ENCODE measurements at regions not wholly inside any gene's neighbourhood (a gene's known extent, or its start where the extent isn't known, plus 50 kb on each side); places are given as distances from the start of the nearest gene placed in this dataset.

DNA sequence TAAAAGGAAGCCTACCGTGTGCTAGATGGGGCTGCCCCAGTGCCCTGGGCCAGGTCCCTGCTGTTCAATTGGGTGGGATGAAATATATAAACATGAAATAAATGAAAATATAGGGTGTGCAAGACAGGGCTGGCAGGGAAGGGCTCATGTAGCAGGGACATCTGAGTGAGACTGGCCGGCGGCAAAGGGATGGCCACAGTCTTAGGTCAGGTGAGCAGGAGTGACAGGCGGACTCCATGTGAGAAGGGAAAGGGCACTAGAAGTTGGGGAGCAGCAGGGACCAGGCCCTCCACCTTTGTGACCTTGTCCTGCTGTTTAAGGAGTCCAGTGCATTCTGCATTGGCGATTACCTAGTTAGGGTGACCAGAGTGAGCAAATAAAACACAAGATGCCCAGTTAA lies 207.6 kb upstream of the ZNF32 start:
- no peaks in the 10 kb centered on the region for H3K36me3 ChIP-seq (ENCODE audit: low read depth, missing control alignments)
- intact Hi-C loops (cut with DNase I; ENCODE audit: low total_unique reads): no loop called here
- no peak for DNase-seq

DNA sequence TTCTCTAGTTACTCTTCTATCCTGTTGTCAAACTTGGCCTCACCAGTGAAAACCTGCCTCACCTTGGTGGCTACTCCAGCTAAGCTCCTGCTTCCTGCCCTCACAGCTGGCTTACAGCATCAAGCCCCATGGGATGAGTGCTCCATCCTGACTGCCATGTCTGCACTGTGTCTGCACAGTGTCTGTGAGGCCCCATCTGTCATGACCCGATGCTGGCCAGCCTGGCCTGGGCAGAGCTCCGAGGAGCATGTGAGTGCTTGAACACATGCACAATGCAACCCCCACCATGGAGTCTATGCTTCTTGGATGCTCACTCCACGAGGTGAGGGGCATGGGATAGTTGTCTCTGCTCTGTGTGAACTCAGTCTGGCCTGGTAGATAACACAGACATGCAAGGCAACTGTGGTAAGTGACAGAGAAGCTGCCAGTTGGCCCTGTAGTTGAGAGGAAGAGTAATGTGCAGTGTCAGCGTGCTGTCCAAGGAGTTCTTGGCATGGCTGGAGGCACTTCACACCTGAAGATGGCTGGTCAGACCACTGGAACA lies 207.1 kb upstream of the ZNF32 start:
- H3K9me3 ChIP-seq: no peaks in the 10 kb centered on the region
- H3K4me1 ChIP-seq: no peaks in the 10 kb centered on the region
- WGBS, 2 donors: 83 to 90% methylated on average over 4 of the region's 4 CpGs
- no peaks in the 10 kb centered on the region for H3K27me3 ChIP-seq
- no peak overlapping the region for H3K4me3 ChIP-seq
- TF ChIP-seq, protein P1, sequence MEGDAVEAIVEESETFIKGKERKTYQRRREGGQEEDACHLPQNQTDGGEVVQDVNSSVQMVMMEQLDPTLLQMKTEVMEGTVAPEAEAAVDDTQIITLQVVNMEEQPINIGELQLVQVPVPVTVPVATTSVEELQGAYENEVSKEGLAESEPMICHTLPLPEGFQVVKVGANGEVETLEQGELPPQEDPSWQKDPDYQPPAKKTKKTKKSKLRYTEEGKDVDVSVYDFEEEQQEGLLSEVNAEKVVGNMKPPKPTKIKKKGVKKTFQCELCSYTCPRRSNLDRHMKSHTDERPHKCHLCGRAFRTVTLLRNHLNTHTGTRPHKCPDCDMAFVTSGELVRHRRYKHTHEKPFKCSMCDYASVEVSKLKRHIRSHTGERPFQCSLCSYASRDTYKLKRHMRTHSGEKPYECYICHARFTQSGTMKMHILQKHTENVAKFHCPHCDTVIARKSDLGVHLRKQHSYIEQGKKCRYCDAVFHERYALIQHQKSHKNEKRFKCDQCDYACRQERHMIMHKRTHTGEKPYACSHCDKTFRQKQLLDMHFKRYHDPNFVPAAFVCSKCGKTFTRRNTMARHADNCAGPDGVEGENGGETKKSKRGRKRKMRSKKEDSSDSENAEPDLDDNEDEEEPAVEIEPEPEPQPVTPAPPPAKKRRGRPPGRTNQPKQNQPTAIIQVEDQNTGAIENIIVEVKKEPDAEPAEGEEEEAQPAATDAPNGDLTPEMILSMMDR (IDR thresholded peaks at IDR 0.05): no peak
- TF ChIP-seq POLR2A (IDR thresholded peaks at IDR 0.05): no peak
- intact Hi-C loops (cut with DNase I; ENCODE audit: low total_unique reads): no loop called here
- H3K36me3 ChIP-seq (ENCODE audit: low read depth, missing control alignments): no peaks in the 10 kb centered on the region
- no peak for DNase-seq
- H3K27ac ChIP-seq: no peak overlapping the region

More for the DNA sequence above, 207.6 kb upstream of the ZNF32 start:
- TF ChIP-seq POLR2A (IDR thresholded peaks at IDR 0.05): no peak
- TF ChIP-seq, protein P1 (IDR thresholded peaks at IDR 0.05): no peak
- H3K27ac ChIP-seq: no peak overlapping the region
- no peaks in the 10 kb centered on the region for H3K4me1 ChIP-seq
- no peaks in the 10 kb centered on the region for H3K9me3 ChIP-seq
- H3K27me3 ChIP-seq: no peaks in the 10 kb centered on the region
- WGBS, 2 donors: 92 to 98% methylated on average over 5 of the region's 5 CpGs
- H3K4me3 ChIP-seq: no peak overlapping the region

DNA sequence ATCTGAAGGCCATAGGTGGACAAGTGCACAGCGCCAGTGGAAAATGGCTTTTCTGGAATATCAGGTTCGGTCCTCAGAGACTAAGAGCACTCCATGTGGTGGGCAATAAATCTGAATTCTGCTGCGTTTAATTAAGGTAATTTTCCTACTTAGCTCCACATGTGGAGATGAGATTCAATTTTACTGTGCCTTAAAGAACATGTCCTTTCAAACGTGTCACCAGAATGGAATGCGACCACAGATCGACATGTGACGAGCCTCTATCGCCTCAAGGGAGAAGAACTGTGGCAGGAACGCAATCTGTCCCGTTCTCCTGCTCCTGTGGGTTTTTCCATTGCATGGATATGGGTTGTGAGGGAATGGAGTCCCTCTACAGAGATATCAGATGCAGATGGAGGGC lies 205.3 kb upstream of the ZNF32 start:
- Histone ChIP-seq H3K27me3 (no peaks in the 10 kb centered on the region), H3K36me3 (ENCODE audit: low read depth, missing control alignments) (no peaks in the 10 kb centered on the region), H3K4me1 (no peaks in the 10 kb centered on the region), H3K27ac (no peak overlapping the region), H3K9me3 (no peaks in the 10 kb centered on the region), H3K4me3 (no peak overlapping the region)
- WGBS, 2 donors: 88 to 89% methylated on average over 10 of the region's 10 CpGs
- no peak for DNase-seq
- TF ChIP-seq POLR2A (IDR thresholded peaks at IDR 0.05): no peak
- TF ChIP-seq, protein P1 (IDR thresholded peaks at IDR 0.05): no peak
- intact Hi-C loops (cut with DNase I; ENCODE audit: low total_unique reads): no loop called here

DNA sequence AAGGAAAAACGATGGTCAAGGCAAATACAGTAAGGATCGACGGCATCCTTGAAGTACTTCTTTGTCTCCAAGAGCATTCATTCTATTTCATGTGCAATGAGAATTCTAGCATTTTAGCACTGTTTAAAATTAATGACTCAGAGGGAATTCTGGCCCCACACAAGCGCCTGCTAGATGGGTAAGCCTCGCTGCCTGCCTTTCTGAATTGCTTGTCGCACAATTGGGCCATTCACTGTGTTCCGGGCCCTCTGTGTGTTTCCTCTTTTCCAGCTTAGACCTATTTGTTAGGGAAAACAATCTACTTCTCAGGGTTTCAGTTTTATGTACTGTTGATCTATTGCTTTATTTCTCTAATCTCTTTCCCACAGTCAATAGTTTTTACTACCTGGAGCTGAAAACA lies 204.7 kb upstream of the ZNF32 start:
- no peak for TF ChIP-seq POLR2A (IDR thresholded peaks at IDR 0.05)
- TF ChIP-seq, protein P1 (IDR thresholded peaks at IDR 0.05): no peak
- intact Hi-C loops (cut with DNase I; ENCODE audit: low total_unique reads): no loop called here
- H3K27me3 ChIP-seq: no peaks in the 10 kb centered on the region
- H3K27ac ChIP-seq: no peak overlapping the region
- no peak for DNase-seq
- H3K4me3 ChIP-seq: no peak overlapping the region
- no peaks in the 10 kb centered on the region for H3K9me3 ChIP-seq
- no peaks in the 10 kb centered on the region for H3K36me3 ChIP-seq (ENCODE audit: low read depth, missing control alignments)
- WGBS, 2 donors: 95 to 98% methylated on average over 7 of the region's 7 CpGs
- no peaks in the 10 kb centered on the region for H3K4me1 ChIP-seq

DNA sequence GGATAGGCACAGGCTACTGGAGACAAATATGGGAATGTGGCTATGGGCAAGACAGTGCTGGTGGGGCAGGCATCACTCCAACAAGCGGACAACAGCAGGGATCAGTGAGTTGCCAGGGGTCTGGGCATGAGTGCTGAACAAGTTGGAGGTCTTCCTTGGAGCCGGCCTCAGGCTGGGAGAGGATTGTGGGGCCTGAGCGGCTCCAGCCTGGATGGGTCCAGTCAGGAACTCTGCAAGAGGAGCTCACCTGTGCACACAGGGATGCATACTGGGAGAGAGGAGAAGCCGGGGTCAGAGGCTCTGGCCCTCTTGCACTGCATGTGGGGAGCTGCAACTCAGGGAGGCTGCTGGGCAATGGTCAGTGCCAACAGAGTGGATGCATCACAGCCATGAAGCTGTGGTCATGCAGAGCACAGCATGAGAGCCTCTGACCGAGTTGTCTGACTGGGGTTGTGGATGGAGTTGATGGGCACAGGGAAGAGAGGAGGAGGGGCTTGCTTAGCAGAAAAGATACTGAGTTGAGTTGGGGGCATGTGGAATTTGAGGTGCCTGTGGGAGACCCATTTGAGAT lies 204.0 kb upstream of the ZNF32 start:
- Histone ChIP-seq H3K4me1 (no peaks in the 10 kb centered on the region), H3K36me3 (ENCODE audit: low read depth, missing control alignments) (no peaks in the 10 kb centered on the region), H3K27me3 (no peaks in the 10 kb centered on the region), H3K9me3 (no peaks in the 10 kb centered on the region), H3K27ac (no peak overlapping the region), H3K4me3 (no peak overlapping the region)
- no peak for DNase-seq
- no peak for TF ChIP-seq POLR2A (IDR thresholded peaks at IDR 0.05)
- TF ChIP-seq, protein P1 (IDR thresholded peaks at IDR 0.05): no peak
- intact Hi-C loops (cut with DNase I; ENCODE audit: low total_unique reads): no loop called here
- WGBS, 2 donors: 89 to 99% methylated on average over 5 of the region's 5 CpGs
